Adipocyte (in vitro differentiated cells): ENCODE measurements at regions not wholly inside any gene's neighbourhood (a gene's known extent, or its start where the extent isn't known, plus 50 kb on each side); places are given as distances from the start of the nearest gene placed in this dataset.

Experiments
- DNase-seq: peaks from one replicate; pipeline ENCODE4 v3.0.0-alpha.2; 2015; ENCODE audit warnings: low read depth
- H3K27me3 ChIP-seq: replicated peaks from 2 replicates; pipeline ENCODE4 v1.7.0; 2013; ENCODE audit warnings: mild to moderate bottlenecking, low read length, moderate library complexity; ENCODE audit not compliant: control insufficient read depth, insufficient read depth
- H3K36me3 ChIP-seq: 2 replicates; pipeline ENCODE4 v1.7.0; 2013; ENCODE audit warnings: low read length, mild to moderate bottlenecking, moderate library complexity; ENCODE audit not compliant: control insufficient read depth, insufficient read depth, severe bottlenecking
- H3K4me1 ChIP-seq: 2 replicates; pipeline ENCODE4 v1.7.0; 2013; ENCODE audit warnings: mild to moderate bottlenecking, low read length, moderate library complexity; ENCODE audit not compliant: control insufficient read depth, insufficient read depth
- H3K4me3 ChIP-seq: 2 replicates; pipeline ENCODE4 v1.7.0; 2013; ENCODE audit warnings: mild to moderate bottlenecking, low read length, moderate library complexity
- H3K9ac ChIP-seq: 2 replicates; pipeline ENCODE4 v1.7.0; 2013; ENCODE audit warnings: mild to moderate bottlenecking, low read length, moderate library complexity
- H3K9me3 ChIP-seq: 2 replicates; pipeline ENCODE4 v1.7.0; 2013; ENCODE audit warnings: mild to moderate bottlenecking, low read length, moderate library complexity; ENCODE audit not compliant: control insufficient read depth

DNA sequence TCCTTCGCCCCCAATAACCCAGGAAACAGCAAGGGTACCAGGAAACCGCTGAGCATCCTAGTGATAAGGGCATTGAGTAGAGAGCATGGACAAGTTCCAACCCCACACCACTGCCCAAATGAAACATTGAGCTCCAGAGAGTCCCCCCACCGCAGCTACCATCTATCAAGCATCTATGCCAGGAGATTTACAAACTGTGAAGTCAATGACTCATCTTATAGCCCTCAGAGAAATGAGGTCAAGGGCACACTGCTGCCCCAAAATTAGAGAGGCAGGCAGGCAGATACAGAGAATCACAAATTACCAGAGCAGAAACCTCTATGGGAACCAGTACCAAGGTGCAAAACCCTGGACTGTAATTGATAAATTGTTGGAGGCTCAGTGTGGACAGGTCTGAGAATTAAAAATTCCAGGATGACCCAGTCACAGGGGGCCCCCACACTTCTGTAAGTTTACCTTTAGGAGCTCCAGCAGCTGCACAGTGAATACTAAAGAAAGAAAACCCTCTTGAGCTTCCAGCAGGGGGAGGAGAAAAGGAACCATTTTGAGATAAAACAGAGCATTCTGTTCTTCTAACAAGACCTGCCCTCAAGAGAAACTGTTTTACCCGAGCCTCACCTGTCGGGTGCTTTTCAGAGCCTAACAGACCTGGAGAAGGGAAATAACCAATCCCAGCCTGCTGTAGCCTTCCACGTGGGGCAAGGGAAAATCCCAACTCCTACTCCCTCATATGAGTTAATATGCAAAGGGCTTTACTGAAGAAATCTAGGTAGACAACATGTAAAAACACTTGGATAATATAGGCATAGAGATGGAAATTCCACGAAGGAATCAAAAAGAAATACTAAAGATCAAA is 118.0 kb upstream of the ARID1B start:
- Histone ChIP-seq H3K36me3 (no peaks in the 10 kb centered on the region), H3K4me3 (peak overlapping the region; percentile 45), H3K9me3 (no peaks in the 10 kb centered on the region), H3K27me3 (no peaks in the 10 kb centered on the region), H3K4me1 (peaks cover 15% of the 10 kb centered on the region), H3K9ac (no peak overlapping the region)
- no peak for DNase-seq

DNA sequence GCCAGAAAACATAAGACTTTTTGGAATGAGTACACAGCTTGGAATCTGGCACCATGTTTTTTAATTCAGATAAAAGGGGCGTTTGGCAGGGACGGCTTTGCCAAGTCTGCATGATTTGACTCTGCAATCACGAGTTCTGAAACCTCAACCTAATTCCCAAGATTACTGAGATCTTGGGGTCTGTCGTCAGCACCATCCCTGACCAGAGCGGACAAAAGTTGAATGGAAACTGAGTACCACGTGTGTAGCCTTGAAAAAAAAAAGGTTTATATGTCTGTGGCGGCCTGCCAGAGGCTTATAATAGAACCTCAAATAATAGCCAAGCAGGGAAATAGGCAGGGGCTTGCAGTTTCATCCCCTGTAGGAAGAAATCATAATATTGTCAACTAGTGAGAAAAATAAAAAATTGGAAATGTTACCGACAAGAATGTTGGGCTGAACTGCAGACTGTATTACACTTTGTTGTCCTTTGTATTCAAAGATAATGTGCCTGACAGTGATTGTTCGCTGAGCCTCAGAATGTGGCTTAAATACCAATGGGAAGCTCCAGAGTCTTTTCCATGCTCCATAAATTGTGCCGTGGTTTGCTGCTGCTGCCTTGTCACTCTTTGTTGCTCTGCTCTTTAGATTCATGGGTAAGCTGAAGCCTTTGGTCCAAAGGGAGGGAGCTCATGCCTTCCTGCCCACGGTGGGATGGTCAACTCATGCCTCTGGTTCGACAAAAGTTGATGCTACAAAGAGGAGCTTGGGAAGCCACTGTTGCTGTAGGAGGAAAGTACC is 118.8 kb upstream of the ARID1B start:
- Histone ChIP-seq H3K36me3 (no peaks in the 10 kb centered on the region), H3K9me3 (peaks cover under 1% of the 10 kb centered on the region), H3K27me3 (no peaks in the 10 kb centered on the region), H3K9ac (no peak overlapping the region), H3K4me3 (peak overlapping the region; percentile 45), H3K4me1 (peaks cover 15% of the 10 kb centered on the region)
- peak; percentile 83 for DNase-seq

GRCh38 chr6:156657296-156657695 is 119.9 kb upstream of the ARID1B start:
- no peak for DNase-seq
- Histone ChIP-seq H3K9ac (no peak overlapping the region), H3K4me1 (peaks cover 15% of the 10 kb centered on the region), H3K4me3 (no peak overlapping the region), H3K36me3 (no peaks in the 10 kb centered on the region), H3K9me3 (peaks cover 3% of the 10 kb centered on the region), H3K27me3 (no peaks in the 10 kb centered on the region)

DNA sequence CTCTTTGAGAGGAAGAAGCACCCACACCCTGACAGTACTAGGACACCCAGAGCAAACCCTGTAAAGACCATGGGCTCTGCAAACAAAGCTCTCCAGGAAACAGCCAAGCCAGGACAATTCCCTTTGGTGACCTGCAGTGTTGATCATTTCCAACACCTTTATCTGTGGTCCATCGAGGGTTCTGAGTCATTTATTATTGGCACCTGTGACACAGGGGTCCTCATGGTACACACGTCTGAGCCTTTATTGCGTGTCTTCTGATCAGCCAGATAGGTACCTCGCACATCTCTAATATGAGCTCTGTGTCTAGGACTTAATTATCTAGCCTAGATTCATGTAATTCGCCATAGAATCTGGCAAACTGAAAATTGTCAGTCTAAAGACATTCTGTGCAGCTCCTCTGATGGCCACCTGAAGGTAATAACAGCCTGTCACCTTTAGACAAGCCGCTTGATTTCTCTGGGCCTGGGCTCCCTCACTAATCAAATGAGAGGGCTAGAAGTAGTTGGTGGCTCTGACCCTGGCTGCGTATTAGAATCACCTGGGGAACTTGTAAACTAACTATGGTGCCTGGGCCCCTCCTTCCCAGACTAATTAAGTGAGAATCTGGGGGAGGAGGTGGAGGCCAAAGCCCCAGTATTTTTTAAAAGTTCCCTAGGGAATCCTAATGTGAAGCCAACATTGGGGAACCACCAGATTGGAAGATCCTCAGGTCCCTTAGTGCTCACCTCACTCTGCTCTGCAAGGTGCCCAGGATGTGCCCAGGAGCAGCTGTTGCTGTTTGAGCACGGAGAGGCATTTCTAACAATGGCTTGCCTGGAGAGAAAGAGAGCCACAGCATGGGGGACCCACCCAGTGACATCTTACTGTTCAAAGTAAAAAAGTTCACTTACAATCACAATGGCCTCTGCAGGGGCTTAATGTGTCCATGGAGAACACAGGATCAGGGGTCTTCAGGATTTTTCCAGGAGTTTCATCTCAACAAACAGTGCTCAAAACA is 122.0 kb upstream of the ARID1B start:
- no peak for DNase-seq
- no peak overlapping the region for H3K4me3 ChIP-seq
- no peaks in the 10 kb centered on the region for H3K27me3 ChIP-seq
- H3K4me1 ChIP-seq = peaks cover 15% of the 10 kb centered on the region
- H3K36me3 ChIP-seq = no peaks in the 10 kb centered on the region
- peaks cover 10% of the 10 kb centered on the region for H3K9me3 ChIP-seq
- H3K9ac ChIP-seq = no peak overlapping the region

DNA sequence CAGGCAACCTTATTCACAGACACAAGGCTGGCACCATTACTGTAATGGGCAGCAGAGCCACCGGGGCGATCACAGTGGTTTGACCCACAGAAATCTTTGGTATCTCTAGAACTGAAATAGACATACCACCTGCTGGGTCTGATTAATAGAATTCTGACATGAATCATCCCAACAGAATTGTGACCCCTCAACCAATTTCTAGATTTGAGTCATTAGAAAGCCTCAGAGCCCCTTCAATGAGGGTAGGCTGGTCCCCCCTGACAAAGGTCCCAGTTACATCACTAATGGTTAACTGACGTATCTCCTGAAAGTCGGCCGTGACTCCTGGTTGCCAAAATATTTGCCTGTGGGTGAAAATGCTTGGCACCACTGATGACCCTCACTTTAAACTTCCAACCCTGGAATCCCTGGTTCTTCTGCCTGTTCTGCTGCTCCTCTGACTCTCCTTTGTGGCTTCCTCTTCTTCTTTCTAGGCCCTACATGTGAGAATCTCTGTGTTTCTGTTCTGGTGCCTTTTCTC is 124.9 kb upstream of the ARID1B start:
- H3K27me3 ChIP-seq = peaks cover 7% of the 10 kb centered on the region
- H3K4me3 ChIP-seq = no peak overlapping the region
- DNase-seq = no peak

DNA sequence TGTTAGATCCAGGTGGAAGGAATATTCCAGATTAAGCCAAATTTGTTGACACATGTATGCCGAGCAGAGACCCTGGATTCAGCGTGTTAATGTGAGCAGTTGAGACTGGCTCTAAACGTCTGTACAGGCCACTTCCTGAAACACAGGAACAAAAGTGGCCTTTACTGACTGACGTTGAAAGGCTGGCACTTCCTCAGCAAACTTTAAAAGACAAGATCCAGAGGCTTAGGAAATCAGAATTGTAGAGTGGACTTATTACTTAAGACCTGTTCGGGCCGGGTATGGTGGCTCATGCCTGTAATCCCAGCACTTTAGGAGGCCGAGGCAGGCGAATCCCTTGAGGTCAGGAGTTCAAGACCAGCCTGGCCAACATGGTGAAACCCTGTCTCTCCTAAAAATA is 125.7 kb upstream of the ARID1B start:
- Histone ChIP-seq H3K9ac (no peak overlapping the region), H3K27me3 (peaks cover 7% of the 10 kb centered on the region), H3K9me3 (peaks cover 10% of the 10 kb centered on the region), H3K36me3 (no peaks in the 10 kb centered on the region), H3K4me3 (no peak overlapping the region), H3K4me1 (no peaks in the 10 kb centered on the region)
- no peak for DNase-seq

More for the DNA sequence above, 124.9 kb upstream of the ARID1B start:
- Histone ChIP-seq H3K9ac (no peak overlapping the region), H3K36me3 (no peaks in the 10 kb centered on the region), H3K9me3 (peaks cover 10% of the 10 kb centered on the region), H3K4me1 (no peaks in the 10 kb centered on the region)

- H3K36me3 ChIP-seq = no peaks in the 10 kb centered on the region
- no peak overlapping the region for H3K9ac ChIP-seq
- H3K4me3 ChIP-seq = no peak overlapping the region
These were observed 126.2 kb upstream of the ARID1B start for GRCh38 chr6:156650896-156651390.

GRCh38 chr6:156648616-156649015 is 128.6 kb upstream of the ARID1B start:
- H3K4me1 ChIP-seq = no peaks in the 10 kb centered on the region
- peaks cover 10% of the 10 kb centered on the region for H3K9me3 ChIP-seq
- no peak overlapping the region for H3K9ac ChIP-seq
- H3K4me3 ChIP-seq = no peak overlapping the region
- H3K27me3 ChIP-seq = peaks cover 7% of the 10 kb centered on the region
- no peaks in the 10 kb centered on the region for H3K36me3 ChIP-seq
- no peak for DNase-seq

More at GRCh38 chr6:156650896-156651390, 126.2 kb upstream of the ARID1B start:
- no peaks in the 10 kb centered on the region for H3K4me1 ChIP-seq
- H3K27me3 ChIP-seq = peaks cover 7% of the 10 kb centered on the region
- no peak for DNase-seq
- peaks cover 10% of the 10 kb centered on the region for H3K9me3 ChIP-seq

DNA sequence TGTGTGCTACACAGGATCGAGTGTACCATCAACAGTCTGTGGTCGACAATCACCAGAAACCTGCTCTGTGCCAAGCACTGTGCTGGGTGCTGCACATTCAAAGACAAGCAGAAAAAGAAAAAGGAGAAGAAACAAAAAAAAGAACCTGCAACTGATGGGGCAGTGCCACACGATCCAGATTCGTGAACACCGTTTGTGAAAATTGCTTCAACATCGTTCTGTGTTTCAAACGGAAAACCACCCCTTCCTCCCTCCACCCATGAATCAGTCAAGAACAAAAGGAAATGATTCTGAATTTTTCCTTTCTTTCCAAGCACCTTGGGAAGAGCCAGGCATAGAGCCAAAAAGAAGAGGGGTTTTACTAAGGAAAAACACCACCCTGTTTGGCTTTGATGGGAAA is 129.2 kb upstream of the ARID1B start:
- Histone ChIP-seq H3K36me3 (no peaks in the 10 kb centered on the region), H3K9me3 (peaks cover 7% of the 10 kb centered on the region), H3K4me1 (no peaks in the 10 kb centered on the region), H3K9ac (no peak overlapping the region), H3K4me3 (no peak overlapping the region), H3K27me3 (peaks cover 7% of the 10 kb centered on the region)
- no peak for DNase-seq

DNA sequence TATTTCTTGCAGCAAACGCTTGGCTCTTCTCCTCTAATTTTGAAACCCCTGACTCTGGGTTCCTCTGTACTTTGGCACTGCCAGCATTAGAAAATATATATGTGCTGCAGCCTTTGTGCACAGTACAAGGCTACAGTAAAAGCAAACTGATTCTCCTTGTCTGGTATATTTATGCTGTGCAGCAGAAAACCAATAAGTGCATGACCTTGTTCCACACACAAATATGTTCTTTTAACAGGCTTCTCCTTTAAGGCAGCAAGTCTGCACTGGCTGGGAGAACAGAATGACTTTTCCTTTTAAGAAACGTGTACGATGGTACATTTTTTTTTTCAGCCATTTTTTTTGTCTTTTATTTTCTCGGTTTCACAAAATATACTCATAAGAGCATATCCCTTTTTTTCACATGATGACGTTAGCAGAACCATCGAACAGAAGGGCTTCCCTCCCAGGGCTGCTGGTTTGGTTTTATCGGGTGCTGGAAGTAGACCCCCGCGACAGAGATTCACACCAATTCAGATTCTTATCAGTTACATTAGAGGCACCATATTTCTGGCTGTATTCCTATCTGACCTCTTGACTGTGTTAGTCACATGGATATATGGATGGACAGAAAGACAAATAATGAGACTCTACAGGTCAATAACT is 129.9 kb upstream of the ARID1B start:
- no peaks in the 10 kb centered on the region for H3K4me1 ChIP-seq
- H3K9me3 ChIP-seq = peaks cover 7% of the 10 kb centered on the region
- no peaks in the 10 kb centered on the region for H3K36me3 ChIP-seq
- DNase-seq = no peak
- peaks cover 7% of the 10 kb centered on the region for H3K27me3 ChIP-seq
- no peak overlapping the region for H3K4me3 ChIP-seq
- no peak overlapping the region for H3K9ac ChIP-seq
